ENCODE measurements at regions not wholly inside any gene's neighbourhood (a gene's known extent, or its start where the extent isn't known, plus 50 kb on each side); places are given as distances from the start of the nearest gene placed in this dataset.

- Mint-ChIP-seq H3K4me1 (no peaks in the 10 kb centered on the region), H3K27ac (no peak overlapping the region), H3K9me3 (ENCODE audit: insufficient read depth) (no peaks in the 10 kb centered on the region), H3K27me3 (peaks cover 17% of the 10 kb centered on the region), H3K4me3 (no peak overlapping the region)
- TF ChIP-seq CTCF (IDR thresholded peaks at IDR 0.05) = no peak
- TF ChIP-seq EZH2 (IDR thresholded peaks at IDR 0.05; ENCODE audit: borderline replicate concordance, insufficient read depth, low read depth, low read length, poor library complexity, severe bottlenecking) = no peak
- Histone ChIP-seq H3K36me3 (replicated peaks in 1 of 2; ENCODE audit: control extremely low read depth in 1 of 2, control insufficient read depth in 1 of 2, extremely low read depth in 1 of 2, insufficient read depth in 2 of 2, low read length in 1 of 2) (no peaks in the 10 kb centered on the region), H3K9ac (ENCODE audit: low read length) (no peak overlapping the region), H3K4me3 (ENCODE audit: control extremely low read depth in 1 of 5, extremely low read depth in 1 of 5, insufficient read depth in 1 of 5, low read depth in 2 of 5, low read length in 4 of 5) (no peak overlapping the region), H3K9me3 (ENCODE audit: control extremely low read depth in 1 of 3, control insufficient read depth in 2 of 3, insufficient read depth in 1 of 3, low read length in 2 of 3) (no peaks in the 10 kb centered on the region), H3K27ac (ENCODE audit: low read length in 2 of 2) (no peak overlapping the region), H3K27me3 (replicated peaks in 1 of 4; ENCODE audit: control extremely low read depth in 1 of 4, control insufficient read depth in 3 of 4, insufficient read depth in 4 of 4, low read length in 3 of 4) (no peaks in the 10 kb centered on the region), H3K4me1 (ENCODE audit: control insufficient read depth in 2 of 2, insufficient read depth in 2 of 2, low read length in 2 of 2) (no peaks in the 10 kb centered on the region), H3K79me2 (ENCODE audit: control insufficient read depth, insufficient read depth, low read length) (no peaks in the 10 kb centered on the region), H3K4me2 (replicated peaks; ENCODE audit: low read depth, low read length, poor library complexity, severe bottlenecking) (no peak overlapping the region), H4K20me1 (ENCODE audit: control insufficient read depth, insufficient read depth, low read length, poor library complexity, severe bottlenecking) (no peaks in the 10 kb centered on the region), H2AFZ (ENCODE audit: insufficient read depth, low read depth, low read length, poor library complexity, severe bottlenecking) (no peak overlapping the region)
- DNase-seq = no peak
- intact Hi-C loops (cut with micrococcal nuclease) = loop anchor here (5.0 kb wide), 1 partner anchor 304 kb away; no protein-coding TSS in a partner anchor
- WGBS (ENCODE audit: insufficient coverage) = 100% methylated on average over 1 of the region's 3 CpGs
- ATAC-seq (ENCODE audit: low read depth) = no peak
- CTCF ChIA-PET = interaction anchor here (1.4 kb wide), 1 partner anchor 393 kb away, joined by 3 read pairs; no protein-coding TSS in a partner anchor
- POLR2A ChIA-PET = no interaction called here
These were observed 58.3 kb upstream of the PPP1R3C start for GRCh38 chr10:91690996-91691676.

GRCh38 chr10:91690412-91690811 lies 57.5 kb upstream of the PPP1R3C start:
- Mint-ChIP-seq H3K4me3 (no peak overlapping the region), H3K4me1 (no peaks in the 10 kb centered on the region), H3K9me3 (ENCODE audit: insufficient read depth) (no peaks in the 10 kb centered on the region), H3K27ac (no peak overlapping the region), H3K27me3 (peaks cover 12% of the 10 kb centered on the region)
- Histone ChIP-seq H3K79me2 (ENCODE audit: control insufficient read depth, insufficient read depth, low read length) (no peaks in the 10 kb centered on the region), H3K4me2 (replicated peaks; ENCODE audit: low read depth, low read length, poor library complexity, severe bottlenecking) (no peak overlapping the region), H4K20me1 (ENCODE audit: control insufficient read depth, insufficient read depth, low read length, poor library complexity, severe bottlenecking) (no peaks in the 10 kb centered on the region), H3K4me3 (ENCODE audit: control extremely low read depth in 1 of 5, extremely low read depth in 1 of 5, insufficient read depth in 1 of 5, low read depth in 2 of 5, low read length in 4 of 5) (no peak overlapping the region), H3K9me3 (ENCODE audit: control extremely low read depth in 1 of 3, control insufficient read depth in 2 of 3, insufficient read depth in 1 of 3, low read length in 2 of 3) (no peaks in the 10 kb centered on the region), H3K36me3 (replicated peaks in 1 of 2; ENCODE audit: control extremely low read depth in 1 of 2, control insufficient read depth in 1 of 2, extremely low read depth in 1 of 2, insufficient read depth in 2 of 2, low read length in 1 of 2) (no peaks in the 10 kb centered on the region), H3K27me3 (replicated peaks in 1 of 4; ENCODE audit: control extremely low read depth in 1 of 4, control insufficient read depth in 3 of 4, insufficient read depth in 4 of 4, low read length in 3 of 4) (no peaks in the 10 kb centered on the region), H3K27ac (ENCODE audit: low read length in 2 of 2) (no peak overlapping the region), H3K4me1 (ENCODE audit: control insufficient read depth in 2 of 2, insufficient read depth in 2 of 2, low read length in 2 of 2) (no peaks in the 10 kb centered on the region), H2AFZ (ENCODE audit: insufficient read depth, low read depth, low read length, poor library complexity, severe bottlenecking) (no peak overlapping the region), H3K9ac (ENCODE audit: low read length) (no peak overlapping the region)
- intact Hi-C loops (cut with micrococcal nuclease) = loop anchor here (5.0 kb wide), 1 partner anchor 303 kb away; no protein-coding TSS in a partner anchor
- POLR2A ChIA-PET = no interaction called here
- CTCF ChIA-PET = interaction anchor here (1.4 kb wide), 1 partner anchor 392 kb away, joined by 3 read pairs; no protein-coding TSS in a partner anchor
- TF ChIP-seq CTCF (IDR thresholded peaks at IDR 0.05) (no peak), EZH2 (IDR thresholded peaks at IDR 0.05; ENCODE audit: borderline replicate concordance, insufficient read depth, low read depth, low read length, poor library complexity, severe bottlenecking) (no peak)
- no CpG with 5 or more reads among the region's 3 CpGs for WGBS (ENCODE audit: insufficient coverage)
- DNase-seq (no peak), ATAC-seq (ENCODE audit: low read depth) (no peak)
